HPDE6-E6E7 (cell line): ENCODE measurements at regions not wholly inside any gene's neighbourhood (a gene's known extent, or its start where the extent isn't known, plus 50 kb on each side); places are given as distances from the start of the nearest gene placed in this dataset.

Source experiments
- DNase-seq: peaks from one replicate; pipeline ENCODE4 v3.0.0; 2011; ENCODE audit warnings: missing footprints; ENCODE audit errors: extremely low spot score

DNA sequence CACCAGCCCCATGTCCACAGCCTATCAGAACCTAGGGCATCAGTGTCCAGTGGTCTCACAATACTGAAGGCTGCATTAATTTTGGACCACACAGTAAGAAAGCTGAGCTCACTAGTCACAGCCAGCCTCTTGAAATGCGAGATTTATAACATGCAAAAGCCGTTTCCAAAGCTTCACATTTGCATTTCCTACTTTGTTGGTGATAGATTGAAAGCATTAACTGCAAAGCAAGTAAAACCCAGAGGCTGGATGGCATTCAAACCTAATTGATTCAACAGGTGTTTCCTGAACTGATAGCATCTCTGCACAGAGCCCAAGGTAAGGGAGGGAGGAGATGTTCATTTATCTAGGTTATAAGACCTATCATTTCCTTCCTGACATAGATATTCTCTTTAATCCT lies 410.1 kb downstream of the OMA1 start:
- DNase-seq, result no peak

DNA sequence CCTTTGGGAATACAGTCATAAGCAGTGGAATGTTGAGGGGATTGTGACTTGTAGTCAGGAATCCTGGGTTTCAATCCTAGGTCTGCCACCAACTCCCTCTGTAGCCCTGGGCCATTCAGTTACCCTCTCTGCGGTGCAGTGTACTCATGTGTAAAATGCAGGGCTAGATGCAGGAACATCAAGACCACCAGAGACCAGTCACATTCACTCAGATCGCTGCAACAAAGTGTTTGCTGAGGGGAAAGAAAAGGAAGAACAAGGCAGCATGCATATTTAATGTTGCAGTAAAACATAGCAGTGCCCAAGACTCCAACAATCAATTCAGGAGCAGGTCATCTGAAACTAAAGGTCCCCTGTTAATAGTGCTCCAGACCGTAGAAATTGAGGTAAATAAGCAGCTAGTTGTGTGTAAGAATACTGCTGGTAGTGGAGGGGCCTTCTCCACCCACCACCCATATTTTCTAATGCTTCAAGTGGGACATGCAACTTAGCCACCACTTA lies 410.7 kb downstream of the OMA1 start:
- no peak for DNase-seq

GRCh38 chr1:58133562-58133961 lies 413.0 kb downstream of the OMA1 start:
- DNase-seq, result no peak

GRCh38 chr1:58123051-58123450 lies 423.5 kb downstream of the OMA1 start:
- DNase-seq, result no peak

- DNase-seq, result no peak
Measured at GRCh38 chr1:58119971-58120370, 426.6 kb downstream of the OMA1 start.

- no peak for DNase-seq
Measured at GRCh38 chr1:58116284-58116683, 430.2 kb downstream of the OMA1 start.

DNA sequence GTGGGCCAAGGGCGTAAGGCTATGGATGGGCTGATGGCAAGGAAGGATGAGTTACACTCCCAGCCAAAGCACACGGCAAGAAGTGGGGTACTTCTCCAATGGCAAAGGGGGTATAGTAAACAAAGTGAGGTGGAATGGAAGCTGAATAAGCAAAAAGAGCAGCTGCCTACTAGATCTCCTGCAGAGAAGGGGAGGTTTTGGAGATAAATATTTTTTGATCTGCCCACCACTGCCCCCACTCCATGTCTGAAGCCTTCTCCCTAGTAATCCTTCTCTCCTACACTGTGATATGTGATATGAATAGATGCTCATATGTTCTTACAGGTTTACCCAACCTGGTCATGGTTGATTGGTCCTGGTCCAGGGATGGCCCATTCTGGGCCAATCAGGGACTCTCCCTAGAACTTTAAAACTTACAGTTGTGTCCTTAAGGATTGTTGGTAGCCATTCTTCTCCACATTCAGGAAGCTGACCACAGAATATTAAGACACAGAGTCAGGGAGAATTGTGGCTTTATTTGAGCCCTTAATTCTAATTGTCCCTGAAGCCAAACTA lies 436.8 kb downstream of the OMA1 start:
- DNase-seq, result no peak

GRCh38 chr1:58108783-58109182 lies 437.7 kb downstream of the OMA1 start:
- DNase-seq, result no peak

DNA sequence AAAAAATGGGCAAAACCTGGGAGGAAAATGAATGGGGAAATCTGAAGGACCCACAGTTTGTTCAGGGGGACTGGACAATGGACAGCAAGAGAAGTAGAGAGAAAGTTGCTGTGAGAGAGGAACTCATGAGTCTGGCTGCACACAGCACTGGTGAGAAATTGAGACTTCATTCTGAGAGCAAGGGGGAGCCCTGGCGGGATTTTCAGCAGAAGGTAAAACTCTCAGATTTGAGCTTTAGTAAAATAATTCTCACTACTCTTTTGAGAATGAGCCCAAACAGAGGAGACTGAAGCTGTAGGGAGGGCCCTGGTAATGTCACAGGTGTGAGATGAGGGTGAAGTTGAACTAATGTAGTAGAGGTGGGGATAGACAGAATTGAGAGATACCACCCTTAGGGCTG lies 438.6 kb downstream of the OMA1 start:
- no peak for DNase-seq

DNA sequence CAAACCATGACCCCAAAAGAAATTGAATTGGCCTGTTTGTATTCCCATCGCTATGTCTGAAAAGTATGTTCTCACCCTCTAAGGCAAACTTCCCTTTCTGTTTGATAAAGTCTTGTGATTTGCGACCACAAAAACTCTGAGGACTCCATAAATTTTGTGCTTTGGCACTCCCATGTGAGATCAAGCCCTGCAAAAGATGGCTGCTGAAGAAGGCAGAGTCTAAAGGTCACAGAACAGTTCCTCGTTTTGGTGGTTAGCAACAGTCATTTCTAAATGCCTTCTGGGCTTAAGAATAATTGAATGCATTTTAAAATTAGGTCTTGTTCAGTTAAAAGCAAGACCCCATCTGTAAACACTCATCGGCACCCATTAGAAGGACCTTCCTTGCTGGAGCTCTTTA lies 441.6 kb downstream of the OMA1 start:
- no peak for DNase-seq

DNA sequence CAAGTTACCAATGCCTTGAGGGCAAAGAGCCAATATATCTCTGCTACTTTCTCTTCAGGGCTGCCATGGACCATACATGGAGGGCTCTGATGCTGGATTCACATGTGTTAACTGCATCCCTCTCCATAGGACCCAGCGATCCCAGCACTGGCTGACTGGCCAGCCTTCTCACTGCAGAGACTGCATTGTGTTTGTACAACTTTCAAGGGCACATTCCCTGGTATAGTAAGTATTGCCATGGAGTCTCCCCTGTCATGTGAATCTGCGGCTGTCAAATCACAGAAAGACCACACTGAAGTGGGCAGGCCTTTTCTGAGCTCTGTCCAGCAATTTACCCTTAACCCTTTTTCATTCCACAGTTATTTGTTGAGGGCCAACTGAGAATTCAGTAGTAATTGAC lies 449.8 kb downstream of the OMA1 start:
- no peak for DNase-seq

DNA sequence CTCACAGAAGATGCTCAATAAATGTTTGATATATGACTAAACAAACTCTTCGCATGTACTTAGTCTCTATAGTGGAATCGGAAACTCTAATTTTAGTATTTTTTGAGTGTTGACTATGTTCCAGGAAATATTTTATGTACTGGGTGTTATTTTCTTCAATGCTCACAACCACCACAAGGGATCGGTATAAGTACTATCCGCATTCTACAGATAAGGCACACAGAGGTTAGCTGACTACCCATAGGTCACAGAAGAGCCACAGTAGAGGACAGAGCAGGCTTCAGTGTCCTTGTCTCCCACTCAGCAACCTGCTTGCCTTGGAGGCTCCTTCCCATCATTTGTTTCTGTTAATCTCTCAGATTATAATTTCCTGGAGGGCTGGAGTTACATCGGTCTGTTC lies 451.3 kb downstream of the OMA1 start:
- no peak for DNase-seq

DNA sequence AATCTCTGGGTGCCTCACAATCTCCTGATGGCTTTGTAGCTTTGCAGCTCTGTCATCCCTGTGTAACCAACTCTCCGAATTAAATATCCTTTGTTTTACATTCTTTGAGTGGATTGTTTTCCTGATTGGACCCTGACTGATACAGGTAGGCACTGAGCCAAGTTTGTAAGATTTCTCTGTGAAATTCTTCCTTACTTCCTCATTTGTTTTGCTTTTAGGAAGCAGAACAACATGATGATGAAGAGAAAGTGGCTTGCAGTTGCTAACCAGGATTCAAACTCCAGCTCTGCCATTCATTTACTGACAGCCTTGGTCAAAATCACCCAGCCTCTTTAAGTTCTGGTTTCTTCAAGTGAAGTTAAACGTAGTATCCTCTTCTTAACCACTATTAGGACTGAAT lies 452.3 kb downstream of the OMA1 start:
- no peak for DNase-seq

DNA sequence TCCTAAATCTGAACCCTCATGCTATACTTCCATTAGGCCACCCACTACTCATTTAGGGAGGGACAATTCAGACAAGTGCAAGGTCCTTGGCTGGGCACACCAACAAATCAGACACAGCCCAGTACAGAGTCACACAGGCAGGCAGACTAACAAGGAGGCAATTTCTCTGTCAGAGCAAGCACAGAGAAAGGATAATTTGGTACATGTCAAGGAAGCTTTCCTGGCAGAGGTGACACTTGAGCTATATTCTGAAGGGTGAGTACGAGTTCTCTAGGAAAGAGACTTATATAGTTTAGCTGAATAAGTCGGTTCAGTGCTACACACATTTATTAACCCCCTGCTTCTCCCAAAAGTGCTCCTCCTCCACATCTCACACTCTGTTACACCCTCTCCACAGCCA lies 455.9 kb downstream of the OMA1 start:
- DNase-seq, result no peak

DNA sequence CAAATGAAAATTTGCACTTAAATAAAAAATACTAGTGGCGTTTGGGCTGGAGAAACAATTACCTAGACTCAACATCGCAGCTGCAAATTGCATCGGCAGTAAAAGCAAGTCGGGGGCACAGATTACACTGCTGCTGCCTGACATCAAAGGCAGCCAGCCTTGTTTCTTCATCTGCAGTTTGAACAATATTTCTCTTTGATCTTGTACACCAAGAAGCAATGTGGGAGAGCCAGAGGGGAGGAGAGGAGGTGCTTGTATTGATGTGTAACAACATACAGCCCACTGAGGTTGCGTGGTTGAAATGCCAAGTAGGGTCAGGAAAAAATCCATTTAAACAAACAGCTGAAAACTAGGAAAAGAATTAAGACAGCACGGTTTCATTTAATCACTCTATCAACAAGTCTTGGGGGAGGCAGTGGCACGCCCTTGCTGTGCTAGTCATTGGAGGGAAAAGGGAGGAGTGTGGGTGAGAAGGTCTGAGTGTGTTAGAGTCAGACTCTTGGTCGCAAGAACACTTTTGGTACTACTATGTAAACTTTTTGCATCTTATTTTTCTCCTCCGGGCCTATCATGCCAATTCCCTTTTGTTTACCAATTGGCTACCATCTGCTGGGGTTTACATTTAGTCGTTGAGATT lies 456.5 kb downstream of the OMA1 start:
- DNase-seq, result no peak

- no peak for DNase-seq
Measured at GRCh38 chr1:58084266-58084665, 462.3 kb downstream of the OMA1 start.

- DNase-seq, result no peak
Measured at GRCh38 chr1:58082596-58082995, 463.9 kb downstream of the OMA1 start.

DNA sequence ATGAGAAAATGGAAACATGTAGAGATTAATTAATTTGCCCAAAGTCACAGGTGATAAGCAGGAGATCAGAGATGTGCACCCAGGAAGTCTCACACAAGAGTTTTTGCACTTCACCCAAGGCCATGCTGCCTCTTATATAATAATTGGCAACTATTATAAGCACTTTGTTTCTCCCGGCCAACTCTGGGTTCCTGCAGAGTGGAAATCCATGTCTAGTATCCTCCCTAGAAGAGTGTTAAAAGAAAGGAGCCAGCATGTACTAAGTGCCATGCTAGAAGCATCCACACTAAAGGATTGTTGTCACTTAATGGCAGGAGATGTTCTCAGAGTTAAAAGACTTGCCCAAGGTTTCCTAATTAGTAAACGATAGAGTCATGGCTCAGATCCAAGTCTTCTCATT lies 470.3 kb downstream of the OMA1 start:
- DNase-seq, result no peak

- DNase-seq, result no peak
Measured at GRCh38 chr1:58075188-58075578, 471.3 kb downstream of the OMA1 start.

GRCh38 chr1:58072450-58072849 lies 474.1 kb downstream of the OMA1 start:
- DNase-seq, result no peak

DNA sequence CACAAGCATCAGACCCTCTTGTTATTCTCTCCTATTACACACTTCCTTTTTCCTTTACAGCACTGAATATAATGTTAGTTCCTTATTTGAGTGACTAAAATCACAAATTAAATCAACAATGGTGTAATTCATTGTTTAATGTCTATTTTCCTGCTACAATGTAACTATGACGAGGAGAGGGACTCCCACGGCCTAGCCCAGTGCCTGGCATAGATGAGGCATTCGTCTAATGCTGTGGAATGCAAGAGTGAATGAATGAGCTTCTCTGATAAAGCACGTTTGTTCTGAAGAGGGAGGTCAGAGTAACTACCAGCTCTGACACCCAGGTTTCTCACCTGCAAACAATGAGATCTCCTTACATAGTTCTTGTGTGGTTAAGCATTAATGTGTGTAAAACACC lies 479.4 kb downstream of the OMA1 start:
- DNase-seq, result no peak

DNA sequence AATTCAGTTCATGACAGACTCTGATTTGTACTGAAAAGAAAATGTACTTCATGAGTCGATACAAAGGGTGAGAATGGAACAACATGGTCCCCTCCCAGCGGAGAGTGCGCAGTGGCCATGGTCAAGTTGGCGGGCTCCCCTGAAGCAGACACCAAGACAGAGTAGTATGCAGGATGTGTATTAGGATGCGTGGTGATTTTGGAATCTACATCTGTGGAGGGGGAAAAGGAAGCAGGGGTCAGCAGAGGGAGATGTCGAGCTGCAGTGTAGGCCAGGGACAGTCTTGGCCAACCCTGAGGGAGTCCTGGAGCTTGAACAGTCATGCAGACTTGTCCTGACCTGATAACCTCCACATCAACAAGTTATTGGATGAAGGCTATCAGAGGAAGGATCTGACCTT lies 481.0 kb downstream of the OMA1 start:
- no peak for DNase-seq

DNA sequence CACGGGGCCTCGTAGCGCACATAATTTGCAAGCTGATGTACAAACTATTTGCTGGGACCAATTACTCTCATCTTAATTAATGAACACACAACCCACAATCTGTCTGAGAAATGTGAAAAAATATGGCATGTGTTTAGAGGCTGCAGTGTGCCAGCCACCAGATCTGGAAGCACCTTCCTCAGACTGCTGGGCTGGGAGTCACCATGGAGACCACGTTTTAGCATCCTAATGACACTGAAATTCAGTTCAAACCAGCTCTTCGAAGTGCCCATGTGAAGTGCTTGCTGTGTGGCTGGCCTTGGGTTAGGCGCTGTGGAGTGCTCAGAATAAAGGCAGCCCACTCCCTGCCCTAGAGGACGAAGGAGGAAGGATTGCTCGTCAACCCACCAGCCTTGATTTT lies 482.4 kb downstream of the OMA1 start:
- no peak for DNase-seq

DNA sequence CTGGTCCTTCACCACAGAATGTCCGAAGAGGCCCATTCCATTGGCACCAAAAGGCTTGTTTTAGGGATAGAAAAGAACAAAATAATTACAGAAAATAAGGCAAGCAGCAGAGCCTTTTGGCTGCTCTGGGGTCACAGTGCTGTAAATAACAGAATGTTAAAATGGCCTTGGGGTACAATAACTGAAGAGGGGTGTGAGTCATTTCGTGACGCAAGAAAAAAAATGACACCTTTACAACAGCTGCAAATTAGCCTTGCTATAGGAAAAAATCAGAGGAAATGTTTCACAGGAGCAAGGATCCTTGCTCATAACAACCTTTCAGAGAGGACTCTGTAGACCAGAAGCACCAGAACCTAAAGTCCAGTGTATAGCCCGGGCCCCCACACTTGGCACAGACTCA lies 483.4 kb downstream of the OMA1 start:
- no peak for DNase-seq
